Uterus (tissue), 3 donors: ENCODE measurements at regions not wholly inside any gene's neighbourhood (a gene's known extent, or its start where the extent isn't known, plus 50 kb on each side); places are given as distances from the start of the nearest gene placed in this dataset.

Source experiments
- DNase-seq, 2 donors: peaks; one replicate each; pipeline ENCODE4 v3.0.0-alpha.2; 2019 to 2020
- H3K27ac ChIP-seq, 2 donors: fragments of 200-600 bp; sonication (generic); 1 replicate in 1 of 2; 2 replicates in 1 of 2; pipeline ENCODE4 v1.5.1; 2016 to 2018
- H3K27me3 ChIP-seq, 2 donors: fragments of 200-600 bp; sonication (generic); one replicate each; pipeline ENCODE4 v1.5.1; 2018 to 2019; ENCODE audit warnings: control low read depth in 1 of 2
- H3K36me3 ChIP-seq, 2 donors: fragments of 200-600 bp; sonication (generic); one replicate each; pipeline ENCODE4 v1.5.1; 2019; ENCODE audit warnings: control low read depth in 1 of 2
- H3K4me1 ChIP-seq, 2 donors: fragments of 200-600 bp; sonication (generic); one replicate each; pipeline ENCODE4 v1.5.1; 2018 to 2019; ENCODE audit warnings: control low read depth in 1 of 2
- H3K4me3 ChIP-seq, 2 donors: fragments of 200-600 bp; sonication (generic); 1 replicate in 1 of 2; 2 replicates in 1 of 2; pipeline ENCODE4 v1.5.1; 2018 to 2019; ENCODE audit warnings: mild to moderate bottlenecking in 1 of 2
- H3K9me3 ChIP-seq, 2 donors: fragments of 200-600 bp; sonication (generic); one replicate each; pipeline ENCODE4 v1.5.1; 2019; ENCODE audit warnings: control low read depth in 1 of 2
- POLR2A ChIP-seq, 2 donors: fragments of 450-650 bp; IDR thresholded peaks; one replicate each; pipeline ENCODE4 v1.6.1; 2016; ENCODE audit warnings: antibody characterized with exemption in 2 of 2, mild to moderate bottlenecking in 1 of 2, moderate library complexity in 1 of 2
- intact Hi-C: fragments of 100-400 bp; cut with DNase I; formaldehyde crosslinking; loops from one replicate; pipeline ENCODE4 v1.15.1; 2023; ENCODE audit warnings: low total_unique reads
- TF ChIP-seq, protein P1 (sequence below), 4 experiments: fragments of 200-600 bp in 2 of 4; fragments of 450-650 bp in 2 of 4; sonication (generic) in 2 of 4; IDR thresholded peaks; one replicate each; pipeline ENCODE4 v1.5.1; 2016 to 2019; ENCODE audit warnings: antibody characterized with exemption in 4 of 4, mild to moderate bottlenecking in 2 of 4, moderate library complexity in 1 of 4
- donor health status: DM: yes; HTN: yes; CAD: no.

DNA sequence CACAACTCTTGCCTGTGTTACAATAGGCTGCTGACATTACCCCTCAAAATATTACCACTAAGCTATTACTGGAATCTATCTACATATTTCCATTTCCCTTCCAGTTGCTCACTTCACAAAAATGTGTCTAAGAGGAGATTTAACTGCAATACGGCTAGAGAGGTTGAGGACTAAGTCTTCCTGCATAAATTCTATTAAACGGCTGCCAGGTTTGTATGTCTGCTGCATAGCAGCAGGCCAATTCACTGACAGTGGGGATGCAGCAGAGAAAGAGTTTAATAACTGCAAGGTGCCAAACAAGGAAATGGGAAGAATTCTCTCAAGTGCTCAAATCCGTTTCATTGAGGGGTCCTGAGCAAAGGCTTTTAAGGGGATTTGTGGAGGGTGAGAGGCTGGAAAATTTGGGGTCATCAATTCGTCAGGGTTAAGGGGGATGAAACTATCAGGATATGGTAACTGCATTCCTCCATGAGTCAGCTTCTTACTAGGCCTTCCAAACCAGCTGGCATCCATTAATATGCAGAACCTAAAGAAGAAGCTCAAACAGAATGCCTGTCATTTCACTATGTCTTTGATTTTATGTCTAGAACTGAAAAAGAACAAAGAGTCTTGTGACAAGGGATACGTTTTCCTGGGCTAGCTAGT, 675.6 kb downstream of the TBL1XR1 start:
- Histone ChIP-seq H3K27ac (no peak overlapping the region), H3K27me3 (no peaks in the 10 kb centered on the region), H3K36me3 (no peaks in the 10 kb centered on the region), H3K4me3 (no peak overlapping the region), H3K9me3 (no peaks in the 10 kb centered on the region), H3K4me1 (no peaks in the 10 kb centered on the region)
- no peak for DNase-seq
- TF ChIP-seq, protein P1, sequence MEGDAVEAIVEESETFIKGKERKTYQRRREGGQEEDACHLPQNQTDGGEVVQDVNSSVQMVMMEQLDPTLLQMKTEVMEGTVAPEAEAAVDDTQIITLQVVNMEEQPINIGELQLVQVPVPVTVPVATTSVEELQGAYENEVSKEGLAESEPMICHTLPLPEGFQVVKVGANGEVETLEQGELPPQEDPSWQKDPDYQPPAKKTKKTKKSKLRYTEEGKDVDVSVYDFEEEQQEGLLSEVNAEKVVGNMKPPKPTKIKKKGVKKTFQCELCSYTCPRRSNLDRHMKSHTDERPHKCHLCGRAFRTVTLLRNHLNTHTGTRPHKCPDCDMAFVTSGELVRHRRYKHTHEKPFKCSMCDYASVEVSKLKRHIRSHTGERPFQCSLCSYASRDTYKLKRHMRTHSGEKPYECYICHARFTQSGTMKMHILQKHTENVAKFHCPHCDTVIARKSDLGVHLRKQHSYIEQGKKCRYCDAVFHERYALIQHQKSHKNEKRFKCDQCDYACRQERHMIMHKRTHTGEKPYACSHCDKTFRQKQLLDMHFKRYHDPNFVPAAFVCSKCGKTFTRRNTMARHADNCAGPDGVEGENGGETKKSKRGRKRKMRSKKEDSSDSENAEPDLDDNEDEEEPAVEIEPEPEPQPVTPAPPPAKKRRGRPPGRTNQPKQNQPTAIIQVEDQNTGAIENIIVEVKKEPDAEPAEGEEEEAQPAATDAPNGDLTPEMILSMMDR (IDR thresholded peaks at IDR 0.05): no peak
- TF ChIP-seq POLR2A (IDR thresholded peaks at IDR 0.05): no peak
- intact Hi-C loops: no loop called here

GRCh38 chr3:176514297-176514696, 683.0 kb downstream of the TBL1XR1 start:
- no peak for DNase-seq
- TF ChIP-seq, protein P1 (IDR thresholded peaks at IDR 0.05): peak in 1 of 4 experiments; percentile 27
- TF ChIP-seq POLR2A (IDR thresholded peaks at IDR 0.05): no peak
- no peak overlapping the region for H3K27ac ChIP-seq
- intact Hi-C loops: no loop called here
- H3K36me3 ChIP-seq: no peaks in the 10 kb centered on the region
- no peaks in the 10 kb centered on the region for H3K27me3 ChIP-seq
- peaks cover 0 to 22% of the 10 kb centered on the region in 2 donors for H3K9me3 ChIP-seq
- H3K4me3 ChIP-seq: no peak overlapping the region
- no peaks in the 10 kb centered on the region for H3K4me1 ChIP-seq

GRCh38 chr3:176513604-176514003, 683.7 kb downstream of the TBL1XR1 start:
- intact Hi-C loops: no loop called here
- no peak overlapping the region for H3K4me3 ChIP-seq
- H3K27me3 ChIP-seq: no peaks in the 10 kb centered on the region
- peaks cover 0 to 22% of the 10 kb centered on the region in 2 donors for H3K9me3 ChIP-seq
- H3K4me1 ChIP-seq: no peaks in the 10 kb centered on the region
- H3K36me3 ChIP-seq: no peaks in the 10 kb centered on the region
- TF ChIP-seq, protein P1 (IDR thresholded peaks at IDR 0.05): no peak
- no peak overlapping the region for H3K27ac ChIP-seq
- DNase-seq: no peak

GRCh38 chr3:176512037-176512436, 685.2 kb downstream of the TBL1XR1 start:
- TF ChIP-seq, protein P1 (IDR thresholded peaks at IDR 0.05): no peak
- no peak for TF ChIP-seq POLR2A (IDR thresholded peaks at IDR 0.05)
- intact Hi-C loops: no loop called here
- no peaks in the 10 kb centered on the region for H3K27me3 ChIP-seq
- DNase-seq: no peak
- H3K4me3 ChIP-seq: no peak overlapping the region
- no peak overlapping the region for H3K27ac ChIP-seq
- peaks cover 0 to 22% of the 10 kb centered on the region in 2 donors for H3K9me3 ChIP-seq
- H3K4me1 ChIP-seq: no peaks in the 10 kb centered on the region
- H3K36me3 ChIP-seq: no peaks in the 10 kb centered on the region

DNA sequence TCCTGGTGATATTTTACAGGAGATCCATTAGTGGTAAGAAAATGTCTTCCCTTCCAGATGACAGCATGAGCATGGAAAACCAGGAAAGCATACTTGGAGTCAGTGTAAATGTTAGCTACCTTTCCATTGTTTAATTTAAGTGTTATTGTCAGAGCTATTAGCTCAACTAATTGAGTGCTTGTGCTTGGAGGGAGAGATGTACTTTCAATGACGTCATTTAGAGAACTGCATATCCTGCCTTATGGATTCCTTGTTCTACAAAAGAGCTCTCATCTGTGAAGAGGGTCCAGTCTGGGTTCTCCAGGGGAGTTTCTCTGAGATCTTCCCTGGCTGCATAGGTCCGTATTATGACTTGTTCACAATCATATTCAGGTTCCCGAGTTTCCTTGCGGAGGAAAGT, 687.2 kb downstream of the TBL1XR1 start:
- no peak for DNase-seq
- no peaks in the 10 kb centered on the region for H3K36me3 ChIP-seq
- no peak for TF ChIP-seq POLR2A (IDR thresholded peaks at IDR 0.05)
- TF ChIP-seq, protein P1 (IDR thresholded peaks at IDR 0.05): no peak
- H3K27ac ChIP-seq: no peak overlapping the region
- H3K4me3 ChIP-seq: no peak overlapping the region
- intact Hi-C loops: no loop called here
- no peaks in the 10 kb centered on the region for H3K27me3 ChIP-seq
- H3K9me3 ChIP-seq: peaks cover 0 to 22% of the 10 kb centered on the region in 2 donors
- H3K4me1 ChIP-seq: no peaks in the 10 kb centered on the region
